KBM-7 (cell line): ENCODE measurements at regions not wholly inside any gene's neighbourhood (a gene's known extent, or its start where the extent isn't known, plus 50 kb on each side); places are given as distances from the start of the nearest gene placed in this dataset.
"Not testable (repeated sequence)": the region's sequence is repeated elsewhere in the genome, so short reads cannot be mapped to it uniquely, and the experiment has no call there.

Experiments used
- DNase-seq: peaks from one replicate; pipeline ENCODE4 v3.0.0-alpha.2; 2015
- in situ Hi-C: fragments of 300-500 bp; cut with MboI; formaldehyde crosslinking; loops from 2 replicates; pipeline ENCODE4 v1.14.3; 2020; ENCODE audit warnings: low sequenced_read_pairs, low pct_unique_long_range_greater_than_20kb, mixed read lengths

DNA sequence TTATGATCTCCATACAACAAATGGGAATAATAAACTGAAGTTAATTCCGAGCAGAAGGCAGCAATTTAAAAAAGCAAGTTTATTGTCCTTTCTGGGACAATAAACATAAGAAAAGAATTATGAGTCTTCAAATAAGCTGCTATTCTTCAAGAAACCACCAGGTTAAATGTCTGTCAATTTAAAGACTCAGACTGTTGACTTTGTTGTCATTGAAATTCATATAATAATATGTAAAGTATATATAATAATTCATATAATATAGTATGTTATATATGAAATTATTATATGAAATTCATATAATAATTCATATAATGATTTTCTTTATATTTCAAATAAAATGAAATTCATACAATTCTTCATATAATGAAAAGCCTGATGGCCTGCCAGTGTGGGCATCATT is 497.5 kb upstream of the RGMB start:
- in situ Hi-C loops = no loop called here

DNA sequence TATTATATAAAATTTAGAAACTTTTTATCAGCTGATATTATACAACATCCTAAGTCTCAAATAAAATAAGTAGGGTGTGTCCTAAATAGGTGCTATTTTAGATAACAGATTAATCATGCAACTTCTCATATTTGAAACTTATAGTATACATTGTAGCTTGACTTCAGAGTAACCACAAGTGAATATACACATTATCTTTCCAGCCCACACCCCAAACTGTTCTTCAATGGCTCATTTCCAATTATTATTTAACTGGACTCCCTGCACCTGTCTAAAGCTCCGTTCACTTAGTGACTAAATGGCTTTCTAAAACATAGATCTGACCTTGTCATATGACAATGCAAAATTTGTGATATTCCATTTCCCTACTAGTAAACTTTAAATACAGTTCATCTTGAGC is 490.9 kb upstream of the RGMB start:
- DNase-seq = no peak
- in situ Hi-C loops = no loop called here

More for the DNA sequence above, 497.5 kb upstream of the RGMB start:
- no peak for DNase-seq

DNA sequence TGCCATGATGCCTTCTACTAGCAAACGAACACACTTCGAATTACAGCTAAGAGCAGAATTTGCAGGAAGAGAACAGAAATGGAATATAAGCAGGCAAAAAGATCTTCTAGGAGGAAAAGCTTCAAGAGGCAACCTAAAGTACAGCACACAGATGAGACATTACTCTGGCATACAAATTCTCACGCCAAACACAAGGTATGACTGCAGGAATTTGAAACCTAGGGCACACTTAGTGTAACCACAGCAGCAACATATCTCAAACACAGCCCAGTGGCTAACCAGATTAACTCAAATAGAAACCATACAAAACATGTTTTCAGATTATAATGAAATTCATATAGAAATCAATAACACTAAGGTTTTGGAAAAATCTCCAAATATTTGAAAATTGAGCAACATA is 481.0 kb upstream of the RGMB start:
- in situ Hi-C loops = no loop called here
- DNase-seq = no peak

DNA sequence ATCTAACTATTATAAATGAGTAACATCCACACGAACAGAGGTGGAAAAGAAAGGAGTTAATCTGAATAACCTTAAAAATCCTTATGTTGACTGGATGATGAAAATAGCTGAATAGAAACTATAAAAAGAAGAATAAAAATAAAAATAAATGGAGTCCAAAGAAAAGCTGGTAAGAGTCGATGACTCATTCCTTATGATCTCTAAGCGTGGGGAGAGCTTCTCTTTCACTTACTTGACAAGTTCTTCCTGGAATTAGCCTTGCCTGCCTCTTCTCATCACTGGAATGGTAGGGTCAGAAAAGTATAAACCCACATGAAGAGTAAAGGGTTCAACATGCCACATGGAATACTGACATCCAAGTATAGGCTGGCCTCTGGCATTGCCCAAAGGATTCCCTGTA is 477.0 kb upstream of the RGMB start:
- in situ Hi-C loops = no loop called here
- DNase-seq = no peak

DNA sequence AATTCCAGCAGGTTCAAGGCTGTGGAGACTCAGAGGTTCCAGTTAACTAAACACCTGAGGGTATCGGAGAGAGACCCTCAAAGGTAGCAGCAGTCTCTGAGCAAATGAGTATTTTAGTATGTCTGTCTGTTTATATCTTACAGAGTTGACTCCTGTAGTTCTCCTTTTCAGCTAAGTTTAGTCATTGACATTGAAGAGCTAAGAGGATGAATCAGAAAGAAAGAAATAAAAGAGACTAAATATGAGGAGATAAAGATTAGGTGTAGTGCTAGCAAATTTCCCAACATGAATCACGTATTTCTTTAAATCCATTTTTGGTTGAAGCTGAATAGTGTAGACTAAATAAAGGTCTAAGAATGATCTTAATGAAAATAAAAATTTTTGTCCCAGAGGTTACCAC is 474.0 kb upstream of the RGMB start:
- DNase-seq = no peak
- in situ Hi-C loops = no loop called here

DNA sequence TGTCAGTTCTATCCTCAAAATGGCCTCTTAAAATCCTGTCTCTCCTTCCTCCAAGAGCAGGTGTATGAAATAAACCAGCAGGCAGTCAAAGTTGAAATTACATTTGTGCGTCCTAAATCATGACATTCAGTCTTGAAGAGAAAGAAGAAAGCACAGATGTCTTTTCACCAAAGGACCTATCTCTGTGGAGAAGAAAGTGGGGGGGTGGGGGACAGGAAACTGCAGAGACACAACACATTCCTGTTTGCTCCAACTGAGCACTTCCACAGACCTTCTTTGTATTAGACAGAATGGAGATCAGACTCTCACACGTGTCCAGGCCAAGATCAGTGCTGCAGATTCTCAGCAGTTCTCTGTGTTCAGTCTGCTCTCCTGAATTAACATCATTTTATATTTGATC is 471.9 kb upstream of the RGMB start:
- in situ Hi-C loops = no loop called here

DNA sequence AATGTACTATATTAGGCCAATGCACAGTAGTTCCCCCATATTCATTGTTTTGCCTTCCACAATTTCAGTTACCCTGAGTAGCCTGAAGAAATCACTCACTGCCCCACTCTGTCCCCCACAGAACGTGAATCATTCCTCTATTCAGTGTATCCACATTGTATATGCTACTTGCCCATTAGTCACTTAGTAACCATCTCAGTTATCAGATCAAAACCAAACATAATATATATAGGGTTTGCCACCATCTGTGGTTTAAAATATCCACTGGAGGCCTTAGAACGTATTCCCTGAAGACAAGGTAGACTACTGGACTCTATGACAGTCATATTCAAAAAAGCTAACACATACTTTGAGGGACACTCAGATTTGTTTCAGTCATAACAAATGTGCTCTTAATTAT is 465.7 kb upstream of the RGMB start:
- no peak for DNase-seq
- in situ Hi-C loops = no loop called here

More for the DNA sequence above, 471.9 kb upstream of the RGMB start:
- DNase-seq = no peak

DNA sequence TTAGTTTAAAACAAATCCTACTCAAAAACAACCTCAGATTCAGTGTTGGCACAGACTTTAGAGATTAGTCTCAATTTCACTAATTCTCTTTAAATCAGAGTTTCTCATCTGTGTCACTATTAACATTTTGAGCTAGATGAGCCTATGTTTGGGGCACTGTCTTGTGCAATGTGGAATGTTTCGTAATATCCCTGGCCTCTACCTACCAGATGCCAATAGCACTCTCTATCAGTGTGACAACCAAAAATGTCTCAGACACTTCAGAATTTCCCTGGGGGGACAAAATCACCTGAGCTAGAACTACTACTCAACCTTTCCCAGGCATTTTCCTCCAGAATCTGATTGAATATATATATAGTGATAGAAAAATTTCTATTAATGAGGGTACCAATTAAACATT is 465.2 kb upstream of the RGMB start:
- no peak for DNase-seq
- in situ Hi-C loops = no loop called here

DNA sequence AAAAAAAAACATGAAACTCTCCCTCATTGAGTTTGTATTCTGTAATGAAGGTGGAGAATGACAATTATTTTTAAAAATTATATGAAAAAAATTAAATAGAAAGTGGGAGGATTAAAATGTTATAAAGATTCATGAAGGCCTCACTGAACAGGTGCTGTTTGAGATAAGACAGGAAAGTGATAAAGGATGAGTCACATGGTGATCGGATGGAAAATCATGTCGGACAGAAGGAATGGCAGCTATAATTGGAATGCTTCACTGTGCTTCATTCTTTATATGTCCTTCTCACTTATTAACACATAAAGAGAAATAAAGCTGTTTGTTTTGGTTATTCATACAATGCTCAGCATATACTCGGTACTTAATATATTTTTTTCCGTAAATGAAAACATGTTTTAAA is 464.5 kb upstream of the RGMB start:
- in situ Hi-C loops = no loop called here
- no peak for DNase-seq

DNA sequence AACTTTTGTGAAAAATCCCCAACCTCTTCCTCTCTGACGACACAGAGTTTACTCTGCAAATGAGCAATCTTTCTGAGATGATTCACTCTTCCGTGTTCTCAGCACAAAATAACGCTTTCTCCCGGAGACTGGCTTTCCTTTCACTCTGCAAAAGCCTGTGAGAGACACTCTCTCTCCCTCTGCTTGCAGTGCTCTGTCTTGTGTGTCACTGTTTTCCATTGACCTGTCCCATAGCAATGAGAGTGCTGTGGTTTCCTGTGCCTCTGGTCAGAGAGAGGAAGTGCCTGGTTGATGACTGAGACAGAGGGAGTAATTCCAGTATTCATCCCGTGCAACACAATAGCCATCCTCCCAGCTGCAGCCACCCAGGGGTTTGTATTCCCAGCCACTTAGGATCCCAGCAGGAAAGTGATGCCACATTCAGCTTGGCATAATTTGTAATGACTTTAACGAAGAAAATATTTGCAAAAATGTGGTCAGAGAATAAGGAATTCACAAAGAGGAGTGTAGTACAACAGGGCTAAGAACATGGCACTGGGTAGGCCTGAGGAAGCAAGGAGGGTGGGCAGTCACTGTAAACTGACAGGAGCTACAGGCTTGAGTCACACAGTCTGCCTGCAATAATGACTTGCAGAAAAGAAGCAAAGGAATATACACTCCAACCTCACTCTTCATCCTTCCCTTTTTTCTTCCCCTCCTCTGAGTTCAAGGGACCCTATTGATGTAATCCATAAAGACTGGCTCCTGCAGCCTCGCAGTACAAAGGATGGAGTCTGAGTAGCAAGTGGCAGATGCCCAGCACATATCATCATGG is 463.5 kb upstream of the RGMB start:
- DNase-seq = peak; percentile 44
- in situ Hi-C loops = no loop called here

DNA sequence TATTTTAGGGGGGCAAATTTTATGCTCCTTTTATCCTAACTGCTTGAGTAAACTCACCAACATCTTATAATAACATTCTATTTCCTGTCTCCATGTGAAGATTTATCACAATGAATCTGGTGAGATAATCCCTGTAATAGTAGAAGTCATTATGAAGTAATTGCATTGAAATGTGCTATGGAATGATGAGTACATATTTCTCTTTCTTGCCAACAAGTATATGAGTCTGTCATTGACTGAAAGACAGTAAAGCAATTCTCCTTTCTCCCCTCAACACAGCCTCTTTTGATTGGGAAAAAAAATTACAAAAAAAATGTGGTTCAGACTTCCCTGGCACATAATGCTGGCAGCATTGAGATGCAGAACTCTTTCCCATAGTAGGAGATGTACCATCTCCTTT is 459.2 kb upstream of the RGMB start:
- no peak for DNase-seq
- in situ Hi-C loops = no loop called here

DNA sequence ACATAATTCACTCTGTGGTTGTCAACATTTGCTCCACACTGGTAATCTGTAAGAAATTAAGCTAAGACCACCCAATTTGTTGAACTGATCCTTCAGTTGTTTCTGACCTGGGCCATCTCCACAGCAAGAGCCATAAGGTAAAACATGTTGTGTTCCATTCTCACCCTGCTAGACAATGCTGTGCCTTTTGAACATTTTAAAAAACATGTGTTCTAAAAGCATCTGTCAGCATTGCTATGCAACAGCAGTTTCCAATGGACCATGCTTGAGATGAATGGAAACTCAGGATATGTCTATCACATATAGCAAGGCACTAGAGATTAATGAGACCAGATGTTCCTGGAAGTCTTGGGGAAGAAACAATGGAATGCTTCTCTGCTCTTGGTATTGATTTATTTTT is 455.1 kb upstream of the RGMB start:
- in situ Hi-C loops = no loop called here
- DNase-seq = no peak

DNA sequence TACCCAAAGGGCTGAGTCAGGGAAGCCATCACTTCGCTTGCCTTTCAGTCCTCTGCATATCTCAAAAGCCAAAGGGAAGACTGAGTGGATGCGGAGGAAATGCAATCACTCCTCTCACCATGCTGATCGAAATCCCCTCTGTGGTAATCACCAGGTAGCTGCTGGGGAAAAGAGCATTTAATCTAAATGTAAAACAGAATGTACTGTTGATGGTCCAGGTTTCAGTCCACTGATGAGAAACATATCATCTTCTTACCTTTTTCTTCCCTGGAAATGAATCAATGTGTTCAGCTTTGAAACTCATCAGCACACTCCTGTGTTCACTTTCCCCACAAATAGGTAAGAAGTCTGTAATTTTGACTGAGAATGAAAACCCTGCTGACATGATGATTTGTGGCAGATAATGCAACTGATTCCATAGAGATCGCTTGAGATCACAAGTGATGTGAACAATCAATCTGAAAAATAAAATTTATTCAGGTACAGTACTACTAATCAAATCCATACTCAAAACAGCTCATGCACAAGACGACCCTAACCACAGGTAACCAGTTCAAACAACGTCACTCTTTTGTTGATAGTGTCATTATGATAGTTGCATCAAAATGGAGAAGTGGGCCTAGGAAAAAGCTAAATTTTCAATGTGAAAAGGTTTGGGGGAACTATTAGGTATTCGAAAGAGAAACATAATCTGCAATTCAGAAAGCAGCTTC is 454.0 kb upstream of the RGMB start:
- in situ Hi-C loops = no loop called here
- no peak for DNase-seq

DNA sequence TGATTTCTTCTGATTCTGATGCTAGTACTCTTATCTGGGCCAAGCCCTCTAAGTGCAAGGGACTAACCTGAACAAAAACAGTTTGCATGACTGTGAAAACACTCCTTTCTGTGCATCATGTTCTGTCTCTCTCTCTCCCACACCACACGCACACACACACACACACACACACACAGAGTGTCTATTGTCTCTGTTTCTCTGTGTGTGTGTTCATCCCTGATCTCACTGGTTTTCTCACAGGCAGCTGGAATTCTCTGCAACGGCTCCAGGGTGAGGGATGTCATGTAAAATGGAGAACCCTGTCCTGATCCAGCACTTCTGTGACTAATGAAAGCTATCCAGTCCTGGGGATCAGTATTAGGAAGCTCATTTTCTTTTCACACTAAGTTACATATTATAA is 453.1 kb upstream of the RGMB start:
- DNase-seq = no peak
- in situ Hi-C loops = no loop called here

DNA sequence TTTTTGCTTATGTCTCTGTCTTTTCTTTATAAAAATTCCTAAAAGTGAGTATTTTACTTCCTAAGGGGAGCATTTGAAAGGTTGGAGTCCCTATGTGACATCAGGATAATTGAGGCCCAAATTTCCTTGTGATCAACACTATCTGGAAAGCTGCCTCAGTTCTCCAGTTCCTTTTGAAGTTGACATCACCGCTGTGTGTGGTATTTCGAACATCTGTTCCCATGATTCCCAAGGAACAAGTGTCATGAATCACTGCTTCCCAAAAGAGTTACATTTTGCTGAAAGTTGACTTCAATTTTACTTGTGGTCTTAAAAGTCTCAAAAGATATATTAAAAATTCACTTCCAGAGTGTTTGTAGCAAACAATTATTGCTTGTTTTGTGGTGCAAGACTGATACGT is 452.1 kb upstream of the RGMB start:
- in situ Hi-C loops = no loop called here

DNA sequence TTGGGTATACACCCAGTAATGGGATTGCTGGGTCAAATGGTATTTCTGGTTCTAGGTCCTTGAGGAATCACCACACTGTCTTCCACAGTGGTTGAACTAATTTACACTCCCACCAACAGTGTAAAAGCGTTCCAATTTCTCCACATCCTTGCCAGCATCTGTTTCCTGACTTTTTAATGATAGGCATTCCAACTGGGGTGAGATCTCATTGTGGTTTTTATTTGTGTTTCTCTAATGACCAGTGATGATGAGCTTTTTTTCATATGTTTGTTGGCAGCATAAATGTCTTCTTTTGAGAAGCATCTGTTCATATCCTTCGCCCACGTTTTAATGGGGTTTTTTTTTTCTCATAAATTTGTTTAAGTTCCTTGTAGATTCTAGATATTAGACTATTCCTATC is 448.3 kb upstream of the RGMB start:
- in situ Hi-C loops, DNase-seq: not testable (repeated sequence)

More for the DNA sequence above, 452.1 kb upstream of the RGMB start:
- DNase-seq = no peak

DNA sequence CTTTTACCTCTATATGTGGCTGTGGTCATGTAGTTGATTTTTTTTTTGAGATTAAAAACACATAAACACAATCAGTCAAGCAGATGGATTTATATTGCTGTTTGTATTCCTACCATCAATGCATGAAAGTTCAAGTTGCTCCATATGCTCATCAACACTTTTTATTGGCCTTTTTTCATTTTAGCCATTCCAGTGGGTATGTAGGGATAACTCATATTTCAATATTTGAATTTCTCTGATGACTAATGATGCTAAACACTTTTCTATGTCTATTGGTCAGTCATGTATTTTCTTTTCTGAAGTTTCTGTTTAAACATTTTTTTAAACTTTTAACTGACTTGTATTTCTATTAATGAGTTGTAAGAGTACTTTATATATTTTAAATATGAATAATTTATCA is 445.4 kb upstream of the RGMB start:
- in situ Hi-C loops = no loop called here
- DNase-seq = no peak

DNA sequence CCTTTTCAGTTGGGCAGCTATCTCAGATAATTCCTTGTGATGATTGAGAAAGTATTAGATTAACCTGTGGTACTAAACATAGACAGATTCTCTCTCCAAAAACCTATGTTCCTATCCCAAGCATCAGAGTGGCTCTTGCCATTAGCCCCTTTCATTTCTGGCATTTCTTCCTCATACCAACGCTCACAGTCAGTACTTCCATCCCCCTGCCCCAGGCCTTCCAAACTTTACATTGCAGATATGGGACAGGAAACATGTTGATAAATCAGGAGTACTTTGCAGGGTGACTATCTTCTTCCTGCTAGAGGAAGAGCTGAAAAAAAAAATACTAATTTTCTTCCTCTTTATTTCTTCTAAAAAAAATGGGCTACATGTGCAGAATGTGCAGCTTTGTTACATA is 442.6 kb upstream of the RGMB start:
- DNase-seq = no peak
- in situ Hi-C loops = no loop called here

DNA sequence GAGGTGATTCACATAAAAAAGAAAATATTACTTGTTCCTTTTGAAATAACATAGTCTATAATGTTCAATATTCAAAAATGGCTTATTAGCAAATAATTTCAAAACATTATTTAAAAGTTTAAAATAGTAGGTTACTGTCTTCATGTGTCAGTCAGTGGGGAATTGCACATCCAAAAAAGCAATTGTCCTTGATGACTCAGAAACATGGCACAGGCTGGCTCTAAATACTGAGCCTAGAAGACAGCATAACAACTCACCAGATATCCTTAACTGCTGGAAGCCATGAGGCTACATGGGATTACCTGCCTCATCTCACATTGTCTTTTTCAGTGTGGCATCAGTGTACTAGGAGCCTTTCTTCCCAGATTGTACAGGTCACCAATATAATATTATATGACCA is 439.5 kb upstream of the RGMB start:
- DNase-seq = no peak
- in situ Hi-C loops = no loop called here

DNA sequence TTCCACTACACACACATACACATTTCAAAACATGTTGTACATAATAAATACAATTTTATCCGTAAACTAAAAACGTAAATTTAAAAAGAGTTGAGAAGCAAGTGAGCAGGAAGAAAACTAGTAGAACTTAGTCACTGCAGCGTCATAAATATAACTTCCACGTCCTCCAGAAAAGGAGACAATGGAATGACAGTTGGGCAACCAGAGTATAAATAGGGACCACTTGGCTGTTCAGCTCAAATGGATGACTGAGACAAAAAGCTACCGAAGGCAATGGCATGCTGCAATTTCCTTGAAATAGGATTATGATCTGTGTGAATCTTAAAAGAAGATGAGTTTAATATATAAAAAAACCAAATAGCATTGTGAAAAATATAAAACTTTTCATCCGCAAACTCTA is 438.5 kb upstream of the RGMB start:
- in situ Hi-C loops = no loop called here
- no peak for DNase-seq
